ENCODE measurements at regions not wholly inside any gene's neighbourhood (a gene's known extent, or its start where the extent isn't known, plus 50 kb on each side); places are given as distances from the start of the nearest gene placed in this dataset.

GRCh38 chr7:9023675-9024294, 590.4 kb downstream of the NXPH1 start:
- H3K9me3 Mint-ChIP-seq, result 0 out of 2 replicates have a peak, but pooled peaks cover 5% of the 10 kb centered on the region
- no peaks in the 10 kb centered on the region for H3K36me3 Mint-ChIP-seq
- no peak overlapping the region for H3K4me3 Mint-ChIP-seq
- no peak overlapping the region for H3K27ac Mint-ChIP-seq
- ChIA-PET POLR2A (no interaction called here), CTCF (no interaction called here)
- ATAC-seq, result no peak
- peaks cover 29% of the 10 kb centered on the region for H3K4me1 Mint-ChIP-seq
- no peaks in the 10 kb centered on the region for H3K27me3 Mint-ChIP-seq (ENCODE audit: low read depth)
- no peak for TF ChIP-seq SMAD4 (CRISPR knock-in tag; IDR thresholded peaks at IDR 0.05)
- no peak for TF ChIP-seq MYBL2 (CRISPR knock-in tag; IDR thresholded peaks at IDR 0.05)
- no peak for TF ChIP-seq CBFB (CRISPR knock-in tag; IDR thresholded peaks at IDR 0.05; ENCODE audit: low read depth)
- TF ChIP-seq ARID4B (CRISPR knock-in tag; IDR thresholded peaks at IDR 0.05; ENCODE audit: borderline replicate concordance), result no peak
- no peak for TF ChIP-seq FOXJ3 (CRISPR knock-in tag; IDR thresholded peaks at IDR 0.05; ENCODE audit: borderline replicate concordance)
- DNase-seq (ENCODE audit: low spot score), result no peak

GRCh38 chr7:9026121-9026520, 592.7 kb downstream of the NXPH1 start:
- DNase-seq (ENCODE audit: low spot score) (no peak), ATAC-seq (no peak)
- H3K9me3 Mint-ChIP-seq, result no peaks in the 10 kb centered on the region
- no peak overlapping the region for H3K4me3 Mint-ChIP-seq
- CTCF ChIA-PET, result no interaction called here
- POLR2A ChIA-PET, result no interaction called here
- H3K36me3 Mint-ChIP-seq, result no peaks in the 10 kb centered on the region
- H3K4me1 Mint-ChIP-seq, result peaks cover 13% of the 10 kb centered on the region
- no peaks in the 10 kb centered on the region for H3K27me3 Mint-ChIP-seq (ENCODE audit: low read depth)
- H3K27ac Mint-ChIP-seq, result no peak overlapping the region
- no peak for TF ChIP-seq SMAD3 (CRISPR knock-in tag; IDR thresholded peaks at IDR 0.05; ENCODE audit: borderline replicate concordance)
- no peak for TF ChIP-seq ATF6 (CRISPR knock-in tag; IDR thresholded peaks at IDR 0.05)
- no peak for TF ChIP-seq FOXP4 (CRISPR knock-in tag; IDR thresholded peaks at IDR 0.05)
- TF ChIP-seq ZNF532 (CRISPR knock-in tag; IDR thresholded peaks at IDR 0.05; ENCODE audit: borderline replicate concordance), result no peak
- no peak for TF ChIP-seq ETV6 (CRISPR knock-in tag; IDR thresholded peaks at IDR 0.05)
- no peak for TF ChIP-seq CREB1 (CRISPR knock-in tag; IDR thresholded peaks at IDR 0.05)
- TF ChIP-seq STAT6 (CRISPR knock-in tag; conservative IDR thresholded peaks at IDR 0.05; ENCODE audit: low read depth), result no peak
- TF ChIP-seq ZBTB21 (CRISPR knock-in tag; IDR thresholded peaks at IDR 0.05; ENCODE audit: borderline replicate concordance), result no peak
- no peak for TF ChIP-seq ZNF138 (CRISPR knock-in tag; conservative IDR thresholded peaks at IDR 0.05)
- TF ChIP-seq FOXK1 (CRISPR knock-in tag; IDR thresholded peaks at IDR 0.05), result no peak
- TF ChIP-seq SOX15 (CRISPR knock-in tag; IDR thresholded peaks at IDR 0.05), result no peak
- TF ChIP-seq OVOL2 (CRISPR knock-in tag; IDR thresholded peaks at IDR 0.05; ENCODE audit: borderline replicate concordance), result no peak
- no peak for TF ChIP-seq SP1 (CRISPR knock-in tag; conservative IDR thresholded peaks at IDR 0.05)

All from WTC11 (cell line).